ENCODE measurements at regions not wholly inside any gene's neighbourhood (a gene's known extent, or its start where the extent isn't known, plus 50 kb on each side); places are given as distances from the start of the nearest gene placed in this dataset.

DNA sequence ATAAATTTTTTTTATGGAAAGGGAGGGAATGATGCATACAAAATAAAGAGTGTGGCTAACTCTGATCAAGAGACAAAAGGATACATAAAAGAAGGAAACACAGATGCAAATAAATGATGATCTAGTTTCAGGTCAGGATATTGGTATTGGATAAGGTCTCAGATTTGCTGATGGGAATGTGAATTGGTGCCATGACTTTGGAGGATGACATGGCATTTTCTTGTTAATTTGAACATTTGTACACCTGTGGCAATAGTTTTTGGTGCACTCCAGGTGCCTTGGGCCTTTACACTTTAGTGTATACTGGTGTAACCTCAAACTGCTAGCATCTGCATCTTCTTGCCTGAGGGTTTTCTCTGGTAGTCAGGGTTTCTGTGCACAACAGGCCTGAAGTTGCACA, 279.3 kb downstream of the TMEM121 start:
- TF ChIP-seq CTCF (conservative IDR thresholded peaks at IDR 0.05 in 1 of 2, IDR thresholded peaks at IDR 0.05 in 1 of 2; ENCODE audit: low read depth in 1 of 2, low read length in 2 of 2) (no peak), EZH2 (IDR thresholded peaks at IDR 0.05; ENCODE audit: low read length, missing control alignments) (no peak)
